COLO668 (cell line): ENCODE measurements at regions not wholly inside any gene's neighbourhood (a gene's known extent, or its start where the extent isn't known, plus 50 kb on each side); places are given as distances from the start of the nearest gene placed in this dataset.
"Not testable (repeated sequence)": the region's sequence is repeated elsewhere in the genome, so short reads cannot be mapped to it uniquely, and the experiment has no call there.

Experiments used
- DNase-seq: peaks from one replicate; lab custom pipeline; 2025; ENCODE audit not compliant: unreplicated experiment; lab: John Stamatoyannopoulos, UW

DNA sequence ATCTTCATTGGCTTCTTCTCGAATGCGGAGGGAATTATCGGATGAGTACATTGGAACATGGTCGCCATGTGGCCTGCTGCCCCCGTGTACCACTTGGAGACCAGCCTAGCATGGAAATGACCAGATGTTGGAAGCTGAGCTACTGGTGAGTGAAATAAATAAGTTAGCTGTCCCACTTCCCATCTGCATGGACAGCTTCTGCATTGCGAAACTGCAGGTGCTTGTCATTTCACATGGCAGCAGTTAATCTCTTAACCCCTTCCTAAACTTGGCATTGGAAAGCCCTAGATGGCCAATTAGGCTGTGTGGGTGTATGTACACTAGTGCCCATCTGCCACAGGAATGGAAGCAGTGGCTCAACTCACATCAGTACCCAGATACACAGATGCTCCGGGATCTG lies 246.6 kb upstream of the IL12B start:
- DNase-seq, result no peak

DNA sequence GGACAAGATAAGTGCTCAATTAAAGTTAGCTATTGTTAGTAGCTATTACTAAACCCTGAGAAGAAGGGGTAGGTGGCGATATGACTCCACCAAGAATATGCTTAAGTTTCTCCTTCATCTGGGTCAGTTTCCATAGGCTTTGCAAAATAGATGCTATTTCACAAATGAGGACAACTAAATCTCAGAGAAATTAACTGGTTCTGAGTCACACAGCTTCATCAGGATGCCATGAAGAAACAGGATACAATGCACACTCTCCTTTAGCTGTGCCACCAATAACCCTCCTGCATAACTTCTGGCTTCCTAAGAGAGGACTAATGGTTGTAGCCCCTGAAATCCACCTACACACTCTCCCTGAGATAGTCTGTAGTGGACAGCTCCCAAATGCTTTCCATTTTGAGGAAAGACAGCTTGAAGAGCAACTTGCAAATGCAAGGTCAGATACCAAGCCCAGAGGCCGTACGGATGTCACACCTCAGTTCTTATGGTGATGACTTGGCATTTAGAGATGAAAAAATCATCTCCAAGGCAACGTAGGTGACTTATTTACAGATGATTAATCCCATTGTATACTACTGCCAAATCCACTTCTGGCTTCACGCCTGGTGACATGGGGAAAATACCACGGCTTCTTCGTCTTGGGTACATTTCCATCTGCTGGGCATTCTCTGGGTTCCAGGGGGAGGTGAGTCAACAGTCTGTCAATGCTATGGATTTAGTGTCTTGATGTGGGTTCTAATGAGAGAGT lies 251.4 kb upstream of the IL12B start:
- peak; percentile 25 for DNase-seq

DNA sequence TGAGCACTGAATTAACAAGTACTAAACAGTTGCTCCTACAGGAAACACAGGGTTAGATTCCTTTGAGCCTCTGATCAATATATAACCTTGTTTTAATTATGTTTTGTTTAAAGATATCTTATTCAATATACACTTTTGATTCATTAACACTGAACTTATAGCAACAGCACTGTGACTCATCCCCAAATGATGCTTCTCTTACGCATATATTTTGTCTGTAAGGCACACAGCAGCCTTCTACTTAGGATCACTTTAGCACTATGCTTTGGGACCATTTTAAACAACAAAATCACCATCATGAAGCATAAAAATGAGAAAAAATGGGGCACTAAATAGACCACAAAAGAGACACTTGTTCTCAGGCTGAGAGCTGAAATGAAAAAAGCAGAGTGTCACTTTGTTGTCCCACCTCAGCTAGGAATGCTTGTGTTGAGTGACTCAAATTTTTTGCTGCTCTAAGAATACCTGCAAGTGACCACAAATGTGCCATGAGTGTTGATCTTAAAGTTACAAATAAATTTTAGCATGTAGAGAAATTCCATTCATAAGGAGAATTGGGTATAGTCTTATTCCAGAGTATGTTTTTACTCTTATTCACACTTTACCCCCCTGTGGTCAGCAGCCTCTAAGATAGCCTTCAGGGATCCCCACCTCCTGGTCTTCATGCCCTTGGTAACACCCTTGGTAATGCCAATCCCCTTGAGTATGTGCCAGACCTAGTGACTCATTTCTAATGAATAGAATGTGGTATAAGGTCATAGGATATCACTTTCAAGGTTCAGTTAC lies 252.7 kb upstream of the IL12B start:
- no peak for DNase-seq

DNA sequence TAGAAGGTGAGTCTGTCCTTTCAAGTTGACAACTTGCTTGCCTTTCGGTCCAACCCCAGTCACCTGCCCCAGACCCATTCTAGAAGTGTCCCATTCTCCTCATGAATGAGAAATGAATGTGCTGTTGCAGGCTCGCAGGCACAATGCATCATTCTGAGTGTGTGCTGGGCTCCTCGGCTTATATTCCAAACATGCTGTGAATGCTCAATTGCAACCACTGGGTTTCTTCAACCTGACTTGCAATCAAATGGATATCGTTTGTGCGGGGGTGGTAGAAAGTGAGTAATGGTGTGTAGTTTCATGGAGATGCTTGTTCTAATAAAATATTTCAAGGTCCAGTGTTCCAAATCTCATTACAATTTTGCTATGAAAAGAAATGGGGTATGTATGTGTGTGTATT lies 256.6 kb upstream of the IL12B start:
- DNase-seq, result no peak

DNA sequence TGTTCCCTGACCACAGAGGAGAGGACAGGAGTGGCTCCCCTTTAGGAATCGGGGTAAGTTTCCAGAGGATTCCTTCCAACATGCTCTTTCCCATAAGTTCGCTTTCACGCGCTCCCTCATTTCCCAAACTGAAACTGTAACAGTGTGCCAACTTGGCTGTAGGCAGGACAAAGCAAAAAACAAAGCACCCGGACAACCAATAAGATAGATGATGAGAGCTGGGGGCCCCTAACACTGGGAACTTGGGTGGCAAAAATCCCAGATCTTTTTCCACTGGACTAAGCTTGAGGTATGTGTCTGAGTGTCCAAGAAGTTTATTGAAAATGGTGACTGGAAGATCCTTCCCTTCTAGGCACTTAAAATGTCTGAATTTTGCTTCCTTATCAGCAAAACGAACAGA lies 258.7 kb upstream of the IL12B start:
- no peak for DNase-seq

DNA sequence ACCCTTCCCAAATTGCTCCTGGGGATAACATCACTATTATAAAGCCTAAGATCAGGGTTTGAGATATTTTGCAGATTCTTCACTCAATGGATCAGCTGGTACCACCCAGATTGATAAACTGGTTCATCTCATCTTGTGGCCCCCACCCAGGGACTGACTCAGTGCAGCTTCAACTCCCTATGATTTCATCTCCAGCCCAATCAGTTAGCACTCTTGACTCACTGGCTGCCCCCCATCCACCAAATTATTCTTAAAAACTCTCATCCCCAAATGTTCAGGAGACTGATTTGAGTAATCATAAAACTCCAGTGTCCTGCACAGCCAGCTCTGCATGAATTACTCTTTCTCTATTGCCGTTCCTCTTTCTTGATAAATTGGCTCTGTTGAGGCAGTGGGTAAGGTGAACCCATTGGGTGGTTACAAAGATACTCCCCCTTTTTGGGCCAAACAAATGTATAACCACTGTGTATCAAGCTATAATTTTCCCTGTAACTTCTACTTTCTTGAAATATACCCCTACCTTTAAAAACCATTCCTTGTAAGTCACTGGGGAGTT lies 263.3 kb upstream of the IL12B start:
- no peak for DNase-seq

DNA sequence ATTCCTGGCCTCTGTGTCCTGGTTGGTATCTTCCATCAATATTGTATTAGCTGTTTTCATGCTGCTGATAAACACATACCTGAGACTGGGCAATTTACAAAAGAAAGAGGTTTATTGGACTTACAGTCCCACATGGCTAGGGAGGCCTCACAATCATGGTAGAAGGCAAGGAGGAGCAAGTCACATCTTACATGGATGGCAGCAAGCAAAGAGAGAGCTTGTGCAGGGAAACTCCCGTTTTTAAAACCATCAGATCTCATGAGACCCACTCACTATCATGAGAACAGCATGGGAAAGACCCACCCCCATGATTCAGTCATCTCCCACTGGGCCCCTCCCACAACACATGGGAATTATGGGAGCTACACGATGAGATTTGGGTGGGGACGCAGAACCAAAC lies 265.3 kb upstream of the IL12B start:
- not testable (repeated sequence) for DNase-seq

DNA sequence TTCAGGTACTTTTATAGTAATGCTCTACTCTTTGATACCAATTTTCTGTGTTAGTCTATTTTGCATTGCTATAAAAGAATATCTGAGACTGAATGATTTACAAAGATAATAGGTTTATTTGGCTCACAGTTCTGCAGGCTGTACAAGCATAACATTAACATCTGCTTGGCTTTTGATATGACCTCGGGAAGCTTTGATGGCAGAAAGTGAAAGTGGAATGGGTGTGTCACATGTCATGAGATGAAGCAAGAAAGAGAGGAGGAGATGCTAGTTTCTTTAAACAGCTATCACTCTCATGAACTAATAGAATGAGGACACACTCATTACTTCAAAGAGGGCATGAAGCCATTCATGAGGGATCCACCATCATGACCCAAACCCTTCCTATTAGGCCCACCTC lies 270.9 kb upstream of the IL12B start:
- no peak for DNase-seq

DNA sequence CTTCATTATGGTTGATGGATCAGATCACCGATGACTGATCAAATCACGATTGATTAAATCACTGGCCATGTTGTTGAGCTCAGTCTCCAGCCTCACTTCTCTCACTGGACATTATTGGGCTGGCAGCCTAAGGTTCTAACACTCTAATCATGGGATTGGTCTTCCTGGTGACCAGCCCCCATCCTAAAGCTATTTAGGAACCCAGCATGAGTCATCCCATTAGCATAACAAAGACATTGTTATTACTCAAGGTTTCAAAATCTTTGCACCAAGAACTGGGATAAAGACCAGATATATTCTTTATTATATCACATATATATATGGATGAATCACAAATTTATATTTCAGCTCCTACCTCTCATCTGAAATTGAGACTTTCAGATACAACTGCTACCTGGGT lies 272.1 kb upstream of the IL12B start:
- DNase-seq, result no peak

DNA sequence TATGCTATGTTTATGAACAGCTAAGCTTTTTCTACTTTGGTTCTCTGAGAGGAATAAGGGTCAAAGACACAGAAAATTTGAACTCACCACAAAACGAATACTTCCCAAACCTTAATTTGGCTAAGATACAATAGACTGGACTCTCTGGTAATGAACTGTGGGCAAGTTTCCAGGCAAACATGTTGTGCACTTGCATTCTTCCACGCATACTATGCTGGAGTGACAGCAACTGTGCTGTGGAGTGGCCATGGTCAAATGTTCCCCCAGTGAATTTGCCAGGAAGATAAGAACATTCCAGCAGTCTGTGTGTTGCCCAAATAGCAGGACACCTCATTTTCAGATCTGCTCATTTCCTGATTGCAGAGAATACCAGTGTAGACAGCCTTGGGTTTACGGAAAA lies 275.3 kb upstream of the IL12B start:
- DNase-seq, result no peak

DNA sequence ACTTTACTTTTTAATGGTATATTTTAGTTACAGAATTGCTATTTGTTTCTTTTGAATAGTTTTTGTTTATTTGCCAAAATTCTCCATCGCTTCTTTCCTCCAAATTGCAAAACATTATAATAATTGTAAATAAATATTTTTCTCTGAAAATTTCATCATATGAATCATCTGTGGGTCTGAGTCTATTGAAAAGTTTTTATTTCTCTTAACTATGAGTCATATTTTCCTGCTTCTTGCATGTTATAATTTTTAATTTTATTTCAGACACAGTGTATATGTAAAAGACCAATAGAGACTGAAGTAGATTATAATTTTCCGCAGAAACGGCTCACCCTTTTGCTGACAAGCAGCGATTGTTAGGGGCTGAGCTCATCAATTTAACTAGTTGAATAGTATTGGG lies 279.1 kb upstream of the IL12B start:
- DNase-seq, result no peak

DNA sequence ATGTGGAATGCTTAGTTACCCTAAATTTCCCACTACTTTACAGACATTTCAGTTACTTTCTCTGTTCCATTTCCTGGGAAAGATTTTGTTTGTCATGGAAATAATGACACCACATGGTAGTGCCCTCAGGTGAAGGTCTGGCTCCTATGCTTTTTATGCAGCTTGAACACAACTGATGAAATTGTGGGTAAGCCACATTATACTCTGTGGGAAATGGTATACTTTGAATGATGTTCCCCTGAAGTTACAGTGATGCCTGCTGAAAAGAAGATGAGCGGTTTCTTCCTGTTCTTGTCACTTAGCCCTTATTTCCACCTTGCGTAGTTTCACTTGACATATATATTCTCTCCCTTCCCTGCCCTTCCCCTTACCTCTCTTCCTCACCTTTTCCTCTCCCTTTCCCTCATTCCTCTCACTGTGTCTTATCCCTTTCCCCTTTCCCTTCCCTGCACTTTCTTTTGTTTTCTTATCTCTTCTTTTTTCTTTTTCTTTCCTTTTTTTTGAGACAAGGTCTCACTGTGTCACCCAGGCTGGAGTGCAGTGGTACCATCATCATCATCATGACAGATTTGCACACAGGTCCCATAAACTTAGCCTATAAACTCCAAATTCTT lies 280.8 kb upstream of the IL12B start:
- no peak for DNase-seq

DNA sequence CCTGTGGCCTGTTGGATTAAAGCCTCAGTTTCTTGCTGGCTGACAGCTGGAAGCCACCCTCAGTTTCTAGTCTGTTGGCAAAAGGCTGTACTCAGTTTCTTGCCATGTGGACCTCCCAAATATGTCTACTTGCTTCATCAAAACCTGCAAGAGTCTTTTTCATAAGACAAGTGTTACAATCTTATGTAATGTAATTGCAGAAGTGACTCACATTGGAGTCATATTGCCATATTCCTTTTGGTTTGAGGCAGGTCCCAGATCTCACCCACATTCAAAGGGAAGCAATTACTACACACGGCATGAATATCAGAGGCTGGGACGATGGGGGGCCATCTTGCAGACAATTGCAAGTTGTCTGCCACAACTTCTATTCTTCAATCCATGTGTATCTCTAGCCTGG lies 286.7 kb upstream of the IL12B start:
- no peak for DNase-seq

DNA sequence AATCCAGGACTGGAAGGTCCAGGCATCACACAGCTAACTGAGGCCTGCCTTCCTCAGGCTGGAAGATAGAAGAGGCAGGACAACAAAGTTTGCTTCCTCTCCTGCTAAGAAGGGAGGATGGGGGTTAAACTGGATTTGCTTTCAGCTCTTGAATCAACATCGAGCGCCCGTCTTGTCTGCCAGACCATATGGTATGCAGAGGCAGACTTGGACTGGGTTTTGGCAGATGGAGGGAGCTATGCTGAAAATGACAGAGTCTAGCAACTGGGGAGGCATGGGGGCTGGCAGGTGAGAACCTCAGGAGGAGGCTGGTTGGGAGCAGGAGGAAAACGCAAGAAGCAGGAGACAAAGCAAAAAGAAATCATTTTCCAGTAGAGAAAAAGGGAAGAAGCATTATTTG lies 289.5 kb upstream of the IL12B start:
- DNase-seq, result no peak

DNA sequence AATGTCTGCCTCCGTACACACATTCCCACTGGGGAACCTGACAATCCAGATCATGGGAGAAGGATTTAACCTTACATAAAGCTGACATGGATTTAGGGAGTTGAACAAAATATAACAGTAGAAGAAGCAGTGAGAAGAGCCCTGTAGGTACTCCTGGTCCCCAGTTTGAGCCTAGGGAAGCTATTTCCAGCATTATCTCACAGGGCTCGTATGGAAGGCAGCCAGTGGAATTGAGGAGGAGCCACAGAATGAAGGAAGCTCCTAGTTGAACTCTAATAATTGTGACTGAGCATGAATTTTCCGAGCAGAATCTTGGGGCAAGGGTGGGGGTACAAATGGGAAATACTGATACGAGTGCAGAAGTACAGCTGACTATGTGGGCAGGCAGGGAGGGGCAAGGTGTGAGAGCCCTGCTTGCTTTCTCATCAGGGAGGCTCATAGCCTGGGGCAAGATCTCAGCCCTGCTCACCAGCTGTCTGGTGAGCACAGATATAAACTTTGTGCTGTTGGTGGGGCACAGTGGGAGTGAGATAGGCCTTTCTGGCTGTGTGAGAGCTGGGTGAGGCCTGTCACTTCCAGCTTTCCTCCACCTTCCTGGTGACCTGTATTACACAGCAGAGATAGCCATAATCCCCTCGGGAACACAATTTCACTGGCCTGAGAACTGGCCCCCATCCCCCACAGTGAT lies 290.7 kb upstream of the IL12B start:
- DNase-seq, result peak; percentile 7

DNA sequence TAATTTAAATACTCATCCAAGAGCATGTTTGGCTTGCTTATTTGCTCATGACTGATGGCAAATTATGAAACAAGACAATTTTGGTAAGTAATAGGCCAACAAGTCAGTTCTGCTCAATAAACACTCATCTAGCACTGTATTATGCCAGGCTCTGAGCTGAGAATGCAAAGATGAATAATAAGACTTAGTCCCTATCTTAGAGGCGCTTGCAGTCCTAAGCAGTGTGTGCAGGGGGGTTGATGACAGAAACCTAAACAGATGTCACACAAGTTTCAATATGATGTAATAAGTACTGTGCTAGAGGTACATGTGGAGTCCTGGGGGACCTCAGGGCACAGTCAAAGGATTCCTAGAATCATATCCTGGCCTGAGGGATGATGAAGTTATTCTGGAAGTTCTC lies 287.6 kb upstream of the ADRA1B start:
- DNase-seq, result no peak

DNA sequence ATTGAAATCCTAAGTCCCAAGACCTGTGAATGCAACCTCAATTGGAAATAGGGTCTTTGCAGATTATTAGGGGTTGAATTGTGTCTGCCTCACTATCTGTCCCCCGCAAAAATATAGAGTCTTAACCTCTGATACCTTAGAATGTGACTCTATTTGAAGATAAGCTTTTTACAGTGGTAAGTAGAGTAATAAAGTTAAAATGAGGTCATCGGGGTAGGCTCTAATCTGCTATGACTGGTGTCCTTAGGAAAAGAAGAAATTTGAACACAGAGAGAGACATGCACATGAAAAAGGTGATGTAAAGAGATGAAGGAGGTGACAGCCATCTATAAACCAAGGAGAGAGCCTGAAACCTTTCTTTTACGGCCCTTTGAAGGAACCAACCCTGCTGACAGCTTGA lies 287.1 kb upstream of the ADRA1B start:
- no peak for DNase-seq

DNA sequence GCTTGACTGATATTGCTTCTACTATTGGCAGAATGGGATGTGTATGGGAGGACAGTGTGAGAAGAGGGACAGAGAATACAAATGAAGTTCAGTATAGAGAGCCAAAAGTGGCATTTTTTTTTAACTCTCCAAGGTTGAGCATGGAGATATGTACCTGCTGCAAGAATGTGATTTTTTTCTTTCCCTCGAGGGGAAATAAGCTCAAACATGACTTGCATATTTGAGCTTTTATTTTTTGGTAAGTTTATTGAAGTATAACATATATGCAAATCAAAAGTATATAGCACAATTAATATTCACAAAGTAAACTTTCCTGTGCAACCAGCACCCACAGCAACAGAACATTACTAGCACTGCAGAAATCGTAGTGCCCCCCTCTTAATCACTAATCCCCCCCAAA lies 285.7 kb upstream of the ADRA1B start:
- DNase-seq, result no peak

DNA sequence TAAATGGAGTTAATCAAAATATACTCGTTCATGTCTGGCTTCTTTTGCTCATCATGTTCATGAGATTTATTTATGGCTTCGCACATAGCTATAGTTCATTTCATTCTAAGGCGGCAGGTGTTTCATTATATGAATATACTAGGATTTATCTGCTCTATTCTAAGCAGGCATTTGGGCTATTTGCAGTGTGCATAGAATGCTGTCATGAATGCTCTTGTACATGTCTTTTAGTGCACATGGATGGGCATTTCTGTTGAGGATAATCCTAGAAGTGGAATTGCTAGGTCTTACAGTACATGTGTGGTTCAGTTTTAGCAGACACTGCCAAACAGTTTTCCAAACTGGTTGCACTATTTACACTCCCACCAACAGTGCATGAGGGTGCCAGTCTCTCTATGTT lies 285.3 kb upstream of the ADRA1B start:
- DNase-seq, result no peak

DNA sequence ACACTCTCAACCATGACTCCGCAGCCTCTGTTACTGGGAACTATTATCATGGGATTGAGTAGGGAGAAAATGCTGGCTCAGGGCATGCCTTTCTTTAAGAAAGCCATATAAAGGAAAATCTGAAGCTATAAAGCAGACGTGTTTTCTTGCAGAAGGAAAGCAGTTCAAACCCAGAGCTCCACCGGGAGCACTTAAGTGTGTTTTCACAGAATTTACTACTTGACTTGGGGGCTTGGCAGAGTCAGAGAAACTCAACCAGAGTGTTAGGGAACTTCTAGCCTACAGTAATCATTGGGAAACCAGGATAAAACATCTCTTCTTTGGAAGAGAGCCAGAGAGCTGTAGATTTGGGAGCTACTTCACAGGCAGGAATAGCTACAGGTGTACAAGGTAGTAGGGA lies 283.4 kb upstream of the ADRA1B start:
- DNase-seq, result no peak

DNA sequence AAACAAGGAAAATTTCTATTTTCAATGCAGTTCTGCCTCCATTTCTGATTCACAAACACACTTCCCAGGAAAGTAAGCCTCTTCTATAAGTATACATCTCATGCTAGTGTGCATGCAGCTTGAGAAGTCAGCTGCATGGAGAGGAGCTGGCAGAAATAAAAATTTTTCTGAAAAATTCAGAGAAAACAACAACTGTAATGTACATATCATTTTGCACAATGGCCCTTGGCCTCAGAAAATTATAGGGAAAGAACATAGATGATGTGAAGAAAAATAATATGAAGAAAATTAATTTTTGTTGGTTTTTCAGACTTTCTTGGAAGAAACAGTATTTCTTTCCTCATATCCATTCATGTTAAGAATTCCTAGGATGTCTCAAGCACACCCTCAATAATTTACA lies 277.8 kb upstream of the ADRA1B start:
- DNase-seq, result no peak
